B cell (primary cell): ENCODE measurements at regions not wholly inside any gene's neighbourhood (a gene's known extent, or its start where the extent isn't known, plus 50 kb on each side); places are given as distances from the start of the nearest gene placed in this dataset.
"Not testable (repeated sequence)": the region's sequence is repeated elsewhere in the genome, so short reads cannot be mapped to it uniquely, and the experiment has no call there.

Source experiments
- ATAC-seq: fragments of 200-7000 bp; cut with Tn5 transposase; one replicate; pipeline ENCODE4 v1.10.0; 2021; ENCODE audit warnings: low read depth, mild to moderate bottlenecking, moderate number of reproducible peaks, moderate library complexity
- CTCF ChIA-PET: fragments of 350-600 bp; sonication (Branson Sonifier 250); formaldehyde crosslinking; loops from one replicate; lab custom pipeline; 2021; ENCODE audit warnings: antibody characterized with exemption, inconsistent platforms; lab: Charles Lee
- POLR2A ChIA-PET: fragments of 350-600 bp; sonication (Branson Sonifier 250); formaldehyde crosslinking; loops from one replicate; lab custom pipeline; 2021; ENCODE audit warnings: antibody characterized with exemption; lab: Charles Lee
- DNase-seq: peaks from one replicate; pipeline ENCODE4 v3.0.0; 2013
- H2AFZ ChIP-seq: 2 replicates; pipeline ENCODE4 v1.6.1; 2012; ENCODE audit warnings: mild to moderate bottlenecking, low read depth, low read length; ENCODE audit not compliant: insufficient read depth, poor library complexity, severe bottlenecking
- H3K27ac ChIP-seq, 2 donors: 1 replicate in 1 of 2; 2 replicates in 1 of 2; pipeline ENCODE4 v1.5.1; 2012 to 2013; ENCODE audit warnings: low read length in 2 of 2, mild to moderate bottlenecking in 2 of 2, moderate library complexity in 1 of 2
- H3K27me3 ChIP-seq, 4 experiments: fragments of 200-600 bp in 1 of 4; sonication (generic) in 1 of 4; replicated peaks in 1 of 4; 1 replicate in 2 of 4; 2 replicates in 2 of 4; pipeline versions ENCODE4 v1.6.1 to v1.7.0; 2013 to 2016; ENCODE audit warnings: low read length in 3 of 4, mild to moderate bottlenecking in 2 of 4, mixed read lengths in 1 of 4, moderate library complexity in 1 of 4; ENCODE audit not compliant: insufficient read depth in 4 of 4, control insufficient read depth in 3 of 4; ENCODE audit errors: control extremely low read depth in 1 of 4
- H3K36me3 ChIP-seq, 2 experiments: replicated peaks in 1 of 2; 1 replicate in 1 of 2; 2 replicates in 1 of 2; pipeline versions ENCODE4 v1.6.1 to v1.7.1; 2013; ENCODE audit warnings: low read length in 1 of 2; ENCODE audit not compliant: insufficient read depth in 2 of 2, control insufficient read depth in 1 of 2; ENCODE audit errors: control extremely low read depth in 1 of 2, extremely low read depth in 1 of 2
- H3K4me1 ChIP-seq, 2 donors: fragments of 200-600 bp in 1 of 2; sonication (generic) in 1 of 2; 1 replicate in 1 of 2; 2 replicates in 1 of 2; pipeline versions ENCODE4 v1.5.1 to v1.6.1; 2013 to 2017; ENCODE audit warnings: low read length in 2 of 2; ENCODE audit not compliant: control insufficient read depth in 2 of 2, insufficient read depth in 2 of 2
- H3K4me2 ChIP-seq: replicated peaks from 2 replicates; pipeline ENCODE3; 2012; ENCODE audit warnings: mild to moderate bottlenecking, low read depth, low read length; ENCODE audit not compliant: poor library complexity, severe bottlenecking
- H3K4me3 ChIP-seq, 5 experiments: fragments of 200-600 bp in 1 of 5; sonication (generic) in 1 of 5; 1 replicate in 3 of 5; 2 replicates in 2 of 5; pipeline versions ENCODE4 v1.5.1 to v1.7.0; 2011 to 2016; ENCODE audit warnings: low read length in 4 of 5, mild to moderate bottlenecking in 4 of 5, low read depth in 2 of 5, control low read depth in 1 of 5, moderate library complexity in 1 of 5; ENCODE audit not compliant: insufficient read depth in 1 of 5; ENCODE audit errors: control extremely low read depth in 1 of 5, extremely low read depth in 1 of 5
- H3K79me2 ChIP-seq: fragments of 200-600 bp; sonication (generic); one replicate; pipeline ENCODE4 v1.6.0; 2016; ENCODE audit warnings: low read length; ENCODE audit not compliant: control insufficient read depth, insufficient read depth
- H3K9ac ChIP-seq: fragments of 200-600 bp; sonication (generic); 2 replicates; pipeline ENCODE4 v1.6.1; 2017; ENCODE audit warnings: mild to moderate bottlenecking, low read length, moderate library complexity
- H3K9me3 ChIP-seq, 3 donors: one replicate each; pipeline versions ENCODE4 v1.6.1 to v1.7.1; 2013; ENCODE audit warnings: low read length in 2 of 3; ENCODE audit not compliant: control insufficient read depth in 2 of 3, insufficient read depth in 1 of 3; ENCODE audit errors: control extremely low read depth in 1 of 3
- H4K20me1 ChIP-seq: 2 replicates; pipeline ENCODE4 v1.6.0; 2012; ENCODE audit warnings: mild to moderate bottlenecking, low read length; ENCODE audit not compliant: insufficient read depth, control insufficient read depth, poor library complexity, severe bottlenecking
- H3K27ac Mint-ChIP-seq: one replicate; pipeline ENCODE4 v1.8.0; 2021; ENCODE audit warnings: mixed read lengths
- H3K27me3 Mint-ChIP-seq: one replicate; pipeline ENCODE4 v1.8.0; 2021; ENCODE audit warnings: mixed read lengths
- H3K4me1 Mint-ChIP-seq: one replicate; pipeline ENCODE4 v1.8.0; 2021; ENCODE audit warnings: mixed read lengths
- H3K4me3 Mint-ChIP-seq: one replicate; pipeline ENCODE4 v1.8.0; 2021; ENCODE audit warnings: mixed read lengths
- H3K9me3 Mint-ChIP-seq: one replicate; pipeline ENCODE4 v1.8.0; 2022; ENCODE audit warnings: mixed read lengths; ENCODE audit not compliant: insufficient read depth
- CTCF ChIP-seq: fragments of 200-600 bp; IDR thresholded peaks from one replicate; pipeline ENCODE4 v1.8.0; 2022; ENCODE audit warnings: antibody characterized with exemption, mild to moderate bottlenecking
- EZH2 ChIP-seq: IDR thresholded peaks from 2 replicates; pipeline ENCODE4 v1.6.1; 2012; ENCODE audit warnings: borderline replicate concordance, low read depth, mild to moderate bottlenecking, moderate library complexity, low read length; ENCODE audit not compliant: insufficient read depth, poor library complexity, severe bottlenecking
- WGBS: methylation state at CpG from one replicate; pipeline ENCODE4 v1.1.5; 2013; ENCODE audit warnings: missing lambda C conversion rate; ENCODE audit not compliant: insufficient coverage; 5-methylcytosine and 5-hydroxymethylcytosine counted together
- intact Hi-C: fragments of 100-400 bp; cut with micrococcal nuclease; formaldehyde crosslinking; loops from one replicate; pipeline ENCODE4 v1.10.0; 2022

GRCh38 chr13:74243637-74244526, 109.7 kb upstream of the KLF12 start:
- no peaks in the 10 kb centered on the region for H3K4me1 Mint-ChIP-seq
- intact Hi-C loops, result no loop called here
- H3K27ac ChIP-seq, result no peak overlapping the region

GRCh38 chr13:74241343-74241742, 107.1 kb upstream of the KLF12 start:
- H3K27me3 Mint-ChIP-seq, ATAC-seq, H3K4me1 ChIP-seq, POLR2A ChIA-PET, H3K4me1 Mint-ChIP-seq, H3K4me3 Mint-ChIP-seq, intact Hi-C loops, H3K4me3 ChIP-seq, H3K27ac Mint-ChIP-seq, DNase-seq, H3K9ac ChIP-seq, H3K27me3 ChIP-seq, H3K79me2 ChIP-seq, H3K9me3 Mint-ChIP-seq, H3K4me2 ChIP-seq, H3K27ac ChIP-seq, H4K20me1 ChIP-seq, H2AFZ ChIP-seq, CTCF ChIA-PET, H3K9me3 ChIP-seq, H3K36me3 ChIP-seq: not testable (repeated sequence)
- WGBS, result no CpG with 5 or more reads among the region's 19 CpGs

More at GRCh38 chr13:74243637-74244526, 109.7 kb upstream of the KLF12 start:
- Histone ChIP-seq H3K9ac (no peak overlapping the region), H3K9me3 (no peaks in the 10 kb centered on the region), H3K4me3 (no peak overlapping the region), H4K20me1 (no peaks in the 10 kb centered on the region), H3K4me2 (no peak overlapping the region), H2AFZ (no peak overlapping the region), H3K36me3 (no peaks in the 10 kb centered on the region), H3K27me3 (peaks cover 0 to 14% (median 1%) of the 10 kb centered on the region in 4 experiments), H3K4me1 (no peaks in the 10 kb centered on the region), H3K79me2 (no peaks in the 10 kb centered on the region)
- no peak overlapping the region for H3K4me3 Mint-ChIP-seq
- H3K9me3 Mint-ChIP-seq, result peaks cover 4% of the 10 kb centered on the region
- 100% methylated on average over 1 of the region's 5 CpGs for WGBS
- no peak overlapping the region for H3K27ac Mint-ChIP-seq
- peaks cover 26% of the 10 kb centered on the region for H3K27me3 Mint-ChIP-seq
- DNase-seq (no peak), ATAC-seq (no peak)
- POLR2A ChIA-PET, result no interaction called here
- no peak for TF ChIP-seq CTCF
- no peak for TF ChIP-seq EZH2
- CTCF ChIA-PET, result no interaction called here
